NT2/D1 (cell line): ENCODE measurements at regions not wholly inside any gene's neighbourhood (a gene's known extent, or its start where the extent isn't known, plus 50 kb on each side); places are given as distances from the start of the nearest gene placed in this dataset.

ENCODE experiments used
- SUZ12 ChIP-seq: IDR thresholded peaks from 2 replicates; pipeline ENCODE4 v1.6.1; 2011; ENCODE audit not compliant: insufficient read length, insufficient read depth; ENCODE audit errors: extremely low read depth
- YY1 ChIP-seq: IDR thresholded peaks from 2 replicates; pipeline ENCODE4 v1.6.1; 2011; ENCODE audit not compliant: insufficient read length, insufficient read depth
- ZNF274 ChIP-seq: IDR thresholded peaks from 2 replicates; pipeline ENCODE4 v1.6.1; 2011; ENCODE audit warnings: mild to moderate bottlenecking, low read depth, low read length

DNA sequence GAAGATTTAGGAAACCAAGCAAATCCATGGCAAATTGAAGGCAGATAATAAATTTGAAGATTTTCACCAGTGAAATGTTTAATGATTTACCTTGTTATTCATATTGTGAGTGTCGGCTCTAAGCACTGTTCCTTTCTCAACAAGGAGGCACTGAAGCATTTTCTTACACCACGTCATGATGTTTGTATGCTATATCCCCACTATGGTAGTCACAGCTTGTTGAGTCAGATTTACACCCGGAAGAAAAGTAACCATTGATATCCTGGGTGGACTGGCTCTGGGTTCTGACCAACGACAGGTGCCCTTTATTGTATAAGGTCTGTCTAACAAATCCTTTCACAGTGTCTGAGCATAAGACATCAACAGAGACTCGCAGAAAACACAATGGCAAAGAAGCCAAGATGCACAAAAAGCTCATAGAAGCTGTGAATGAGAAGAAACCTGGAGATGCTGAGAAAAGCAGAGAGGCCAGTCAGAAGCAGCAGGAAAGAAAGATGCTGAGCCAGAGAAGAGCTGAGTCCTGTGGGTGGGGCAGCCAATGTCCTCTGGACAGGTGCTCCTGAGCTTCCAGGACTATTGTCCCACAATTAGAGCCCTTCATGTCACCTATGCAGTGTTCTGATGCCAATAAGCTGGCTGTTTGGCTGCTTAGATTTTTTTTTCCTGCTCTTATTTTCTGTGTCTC lies 49.7 kb upstream of the ARHGAP5 start:
- TF ChIP-seq SUZ12 (no peak), YY1 (no peak), ZNF274 (no peak)
